NCI-H2196 treated with DMSO at 0.1 percent for 48 hours (cell line): ENCODE measurements at regions not wholly inside any gene's neighbourhood (a gene's known extent, or its start where the extent isn't known, plus 50 kb on each side); places are given as distances from the start of the nearest gene placed in this dataset.

Source experiments
- DNase-seq: peaks from one replicate; lab custom pipeline; 2025; ENCODE audit not compliant: unreplicated experiment; lab: John Stamatoyannopoulos, UW

- DNase-seq: no peak
Observed at GRCh38 chr5:31100047-31100575, 93.4 kb upstream of the CDH6 start.

- no peak for DNase-seq
Observed at GRCh38 chr5:31098811-31099210, 94.7 kb upstream of the CDH6 start.

GRCh38 chr5:31097851-31098250 lies 95.6 kb upstream of the CDH6 start:
- DNase-seq: no peak

- DNase-seq: no peak
Observed at GRCh38 chr5:31096238-31096865, 97.1 kb upstream of the CDH6 start.

GRCh38 chr5:31095796-31096195 lies 97.7 kb upstream of the CDH6 start:
- DNase-seq: no peak

- DNase-seq: no peak
Observed at GRCh38 chr5:31091501-31091900, 102.0 kb upstream of the CDH6 start.

- DNase-seq: no peak
Observed at GRCh38 chr5:31090467-31090866, 103.0 kb upstream of the CDH6 start.

GRCh38 chr5:31086839-31087415 lies 106.6 kb upstream of the CDH6 start:
- no peak for DNase-seq

GRCh38 chr5:31084871-31085270 lies 108.6 kb upstream of the CDH6 start:
- DNase-seq: no peak

GRCh38 chr5:31083364-31083763 lies 110.1 kb upstream of the CDH6 start:
- no peak for DNase-seq

- DNase-seq: no peak
Observed at GRCh38 chr5:31079668-31080067, 113.8 kb upstream of the CDH6 start.

- DNase-seq: no peak
Observed at GRCh38 chr5:31078956-31079355, 114.5 kb upstream of the CDH6 start.

GRCh38 chr5:31075981-31076380 lies 117.5 kb upstream of the CDH6 start:
- DNase-seq: no peak

GRCh38 chr5:31068287-31068686 lies 125.2 kb upstream of the CDH6 start:
- no peak for DNase-seq

GRCh38 chr5:31066655-31067328 lies 126.7 kb upstream of the CDH6 start:
- DNase-seq: no peak

- no peak for DNase-seq
Observed at GRCh38 chr5:31064215-31064614, 129.3 kb upstream of the CDH6 start.

- no peak for DNase-seq
Observed at GRCh38 chr5:31062902-31063580, 130.4 kb upstream of the CDH6 start.

GRCh38 chr5:31059889-31060288 lies 133.6 kb upstream of the CDH6 start:
- no peak for DNase-seq

- DNase-seq: no peak
Observed at GRCh38 chr5:31054453-31054852, 139.0 kb upstream of the CDH6 start.

GRCh38 chr5:31052937-31053658 lies 140.4 kb upstream of the CDH6 start:
- DNase-seq: no peak

- no peak for DNase-seq
Observed at GRCh38 chr5:31051316-31051715, 142.2 kb upstream of the CDH6 start.
